SJCRH30 (cell line): ENCODE measurements at regions not wholly inside any gene's neighbourhood (a gene's known extent, or its start where the extent isn't known, plus 50 kb on each side); places are given as distances from the start of the nearest gene placed in this dataset.

Experiments
- DNase-seq, 2 experiments: peaks; one replicate each; pipeline ENCODE4 v3.0.0-alpha.2; 2015 to 2020
- H3K27ac ChIP-seq: fragments of 250-450 bp; sonication (Bioruptor Pico); 2 replicates; pipeline ENCODE4 v1.5.1; 2020; ENCODE audit warnings: mild to moderate bottlenecking, moderate library complexity
- H3K27me3 ChIP-seq: fragments of 250-450 bp; sonication (Bioruptor Pico); 2 replicates; pipeline ENCODE4 v1.5.1; 2020; ENCODE audit warnings: mild to moderate bottlenecking, moderate library complexity
- H3K36me3 ChIP-seq: fragments of 250-450 bp; sonication (Bioruptor Pico); 2 replicates; pipeline ENCODE4 v1.5.1; 2020; ENCODE audit warnings: mild to moderate bottlenecking, moderate library complexity
- H3K4me1 ChIP-seq: fragments of 250-450 bp; sonication (Bioruptor Pico); 2 replicates; pipeline ENCODE4 v1.5.1; 2020; ENCODE audit warnings: mild to moderate bottlenecking, moderate library complexity
- H3K4me3 ChIP-seq: fragments of 250-450 bp; sonication (Bioruptor Pico); 2 replicates; pipeline ENCODE4 v1.5.1; 2020; ENCODE audit warnings: mild to moderate bottlenecking, moderate library complexity
- H3K9me3 ChIP-seq: fragments of 250-450 bp; sonication (Bioruptor Pico); replicated peaks from 2 replicates; pipeline ENCODE4 v1.5.1; 2020; ENCODE audit warnings: mild to moderate bottlenecking, moderate library complexity

- Histone ChIP-seq H3K9me3 (no peaks in the 10 kb centered on the region), H3K4me3 (no peak overlapping the region), H3K36me3 (no peaks in the 10 kb centered on the region), H3K4me1 (peaks cover 45% of the 10 kb centered on the region), H3K27me3 (no peaks in the 10 kb centered on the region), H3K27ac (peak overlapping the region; percentile 39)
- DNase-seq, result peak; percentile 87 to 89
These were observed 235.2 kb upstream of the CRY1 start for GRCh38 chr12:107328442-107329133.

GRCh38 chr12:107329569-107330324, 236.4 kb upstream of the CRY1 start:
- Histone ChIP-seq H3K9me3 (no peaks in the 10 kb centered on the region), H3K4me3 (no peak overlapping the region), H3K4me1 (peaks cover 45% of the 10 kb centered on the region), H3K27ac (peak overlapping the region; percentile 52), H3K36me3 (no peaks in the 10 kb centered on the region), H3K27me3 (no peaks in the 10 kb centered on the region)
- no peak for DNase-seq

- Histone ChIP-seq H3K9me3 (no peaks in the 10 kb centered on the region), H3K36me3 (no peaks in the 10 kb centered on the region), H3K4me3 (no peak overlapping the region), H3K4me1 (peaks cover 45% of the 10 kb centered on the region), H3K27me3 (no peaks in the 10 kb centered on the region), H3K27ac (peak overlapping the region; percentile 52)
- peak; percentile 60 to 84 for DNase-seq
These were observed 237.6 kb upstream of the CRY1 start for GRCh38 chr12:107330831-107331431.

GRCh38 chr12:107331471-107331870, 238.1 kb upstream of the CRY1 start:
- DNase-seq, result no peak
- Histone ChIP-seq H3K9me3 (no peaks in the 10 kb centered on the region), H3K36me3 (no peaks in the 10 kb centered on the region)

GRCh38 chr12:107331912-107332311, 238.6 kb upstream of the CRY1 start:
- DNase-seq, result no peak

More at GRCh38 chr12:107331471-107331870, 238.1 kb upstream of the CRY1 start:
- Histone ChIP-seq H3K27me3 (no peaks in the 10 kb centered on the region), H3K4me1 (peaks cover 45% of the 10 kb centered on the region), H3K4me3 (no peak overlapping the region), H3K27ac (peak overlapping the region; percentile 52)

GRCh38 chr12:107332743-107333142, 239.4 kb upstream of the CRY1 start:
- Histone ChIP-seq H3K36me3 (no peaks in the 10 kb centered on the region), H3K27ac (no peak overlapping the region), H3K4me1 (peaks cover 48% of the 10 kb centered on the region), H3K9me3 (no peaks in the 10 kb centered on the region), H3K4me3 (no peak overlapping the region), H3K27me3 (no peaks in the 10 kb centered on the region)
- DNase-seq, result no peak

More at GRCh38 chr12:107331912-107332311, 238.6 kb upstream of the CRY1 start:
- no peaks in the 10 kb centered on the region for H3K9me3 ChIP-seq
- H3K27ac ChIP-seq, result no peak overlapping the region
- H3K36me3 ChIP-seq, result no peaks in the 10 kb centered on the region
- peaks cover 50% of the 10 kb centered on the region for H3K4me1 ChIP-seq
- no peak overlapping the region for H3K4me3 ChIP-seq
- H3K27me3 ChIP-seq, result no peaks in the 10 kb centered on the region

- Histone ChIP-seq H3K4me1 (peaks cover 17% of the 10 kb centered on the region), H3K4me3 (no peak overlapping the region), H3K36me3 (no peaks in the 10 kb centered on the region), H3K27ac (no peak overlapping the region), H3K27me3 (no peaks in the 10 kb centered on the region), H3K9me3 (no peaks in the 10 kb centered on the region)
- DNase-seq, result no peak
These were observed 242.6 kb upstream of the CRY1 start for GRCh38 chr12:107335802-107336570.

- no peaks in the 10 kb centered on the region for H3K27me3 ChIP-seq
- H3K36me3 ChIP-seq, result no peaks in the 10 kb centered on the region
- peaks cover 10% of the 10 kb centered on the region for H3K4me1 ChIP-seq
- no peak overlapping the region for H3K27ac ChIP-seq
- no peak for DNase-seq
- H3K9me3 ChIP-seq, result no peaks in the 10 kb centered on the region
- H3K4me3 ChIP-seq, result no peak overlapping the region
These were observed 243.3 kb upstream of the CRY1 start for GRCh38 chr12:107336695-107337094.

- peaks cover 6% of the 10 kb centered on the region for H3K4me1 ChIP-seq
- no peaks in the 10 kb centered on the region for H3K9me3 ChIP-seq
- H3K4me3 ChIP-seq, result no peak overlapping the region
- DNase-seq, result no peak
- H3K27me3 ChIP-seq, result no peaks in the 10 kb centered on the region
- no peaks in the 10 kb centered on the region for H3K36me3 ChIP-seq
- no peak overlapping the region for H3K27ac ChIP-seq
These were observed 244.2 kb upstream of the CRY1 start for GRCh38 chr12:107337346-107338095.

GRCh38 chr12:107339487-107339886, 246.1 kb upstream of the CRY1 start:
- H3K4me3 ChIP-seq, result no peak overlapping the region
- H3K9me3 ChIP-seq, result no peaks in the 10 kb centered on the region
- no peaks in the 10 kb centered on the region for H3K27me3 ChIP-seq
- no peak overlapping the region for H3K27ac ChIP-seq
- no peaks in the 10 kb centered on the region for H3K36me3 ChIP-seq
- DNase-seq, result no peak
- peaks cover 6% of the 10 kb centered on the region for H3K4me1 ChIP-seq

- no peaks in the 10 kb centered on the region for H3K36me3 ChIP-seq
- H3K4me3 ChIP-seq, result no peak overlapping the region
- no peak for DNase-seq
- no peaks in the 10 kb centered on the region for H3K9me3 ChIP-seq
- no peak overlapping the region for H3K27ac ChIP-seq
- H3K27me3 ChIP-seq, result no peaks in the 10 kb centered on the region
- peaks cover 6% of the 10 kb centered on the region for H3K4me1 ChIP-seq
These were observed 246.6 kb upstream of the CRY1 start for GRCh38 chr12:107339932-107340331.

GRCh38 chr12:107340898-107341297, 247.5 kb upstream of the CRY1 start:
- H3K4me3 ChIP-seq, result no peak overlapping the region
- no peak for DNase-seq
- H3K9me3 ChIP-seq, result no peaks in the 10 kb centered on the region
- no peaks in the 10 kb centered on the region for H3K36me3 ChIP-seq
- H3K27me3 ChIP-seq, result no peaks in the 10 kb centered on the region
- no peak overlapping the region for H3K27ac ChIP-seq
- peaks cover 6% of the 10 kb centered on the region for H3K4me1 ChIP-seq

- Histone ChIP-seq H3K4me1 (peaks cover 8% of the 10 kb centered on the region), H3K9me3 (no peaks in the 10 kb centered on the region), H3K27ac (no peak overlapping the region), H3K36me3 (no peaks in the 10 kb centered on the region), H3K27me3 (no peaks in the 10 kb centered on the region), H3K4me3 (no peak overlapping the region)
- DNase-seq, result no peak
These were observed 250.9 kb upstream of the CRY1 start for GRCh38 chr12:107344035-107344808.
